T-helper 2 cell treated with Interferon-gamma antibody and Interleukin-4, amounts not matched to agents 5 μg/mL and 100 μg/mL, for 36 hours (primary cell): ENCODE measurements at regions not wholly inside any gene's neighbourhood (a gene's known extent, or its start where the extent isn't known, plus 50 kb on each side); places are given as distances from the start of the nearest gene placed in this dataset.

Experiments used
- DNase-seq: peaks from one replicate; pipeline ENCODE4 v3.0.0; 2021; ENCODE audit warnings: low spot score
- H3K27ac Mint-ChIP-seq: one replicate; pipeline ENCODE4 v1.8.0; 2021; ENCODE audit warnings: mild to moderate bottlenecking, mixed read lengths
- H3K27me3 Mint-ChIP-seq: one replicate; pipeline ENCODE4 v1.8.0; 2021; ENCODE audit warnings: low read depth, mixed read lengths
- H3K36me3 Mint-ChIP-seq: one replicate; pipeline ENCODE4 v1.8.0; 2021; ENCODE audit warnings: low read depth, mixed read lengths
- H3K4me1 Mint-ChIP-seq: one replicate; pipeline ENCODE4 v1.8.0; 2021; ENCODE audit warnings: low read depth, mixed read lengths
- H3K4me3 Mint-ChIP-seq: one replicate; pipeline ENCODE4 v1.8.0; 2022; ENCODE audit warnings: mild to moderate bottlenecking, moderate library complexity, mixed read lengths
- H3K9me3 Mint-ChIP-seq: one replicate; pipeline ENCODE4 v1.8.0; 2021; ENCODE audit warnings: mixed read lengths

GRCh38 chr4:89438102-89438831 is 130.7 kb upstream of the GPRIN3 start:
- Mint-ChIP-seq H3K4me3 (no peak overlapping the region), H3K27ac (no peak overlapping the region), H3K4me1 (peaks cover 10% of the 10 kb centered on the region), H3K27me3 (peaks cover 3% of the 10 kb centered on the region), H3K9me3 (no peaks in the 10 kb centered on the region), H3K36me3 (no peaks in the 10 kb centered on the region)
- DNase-seq: peak; percentile 38

DNA sequence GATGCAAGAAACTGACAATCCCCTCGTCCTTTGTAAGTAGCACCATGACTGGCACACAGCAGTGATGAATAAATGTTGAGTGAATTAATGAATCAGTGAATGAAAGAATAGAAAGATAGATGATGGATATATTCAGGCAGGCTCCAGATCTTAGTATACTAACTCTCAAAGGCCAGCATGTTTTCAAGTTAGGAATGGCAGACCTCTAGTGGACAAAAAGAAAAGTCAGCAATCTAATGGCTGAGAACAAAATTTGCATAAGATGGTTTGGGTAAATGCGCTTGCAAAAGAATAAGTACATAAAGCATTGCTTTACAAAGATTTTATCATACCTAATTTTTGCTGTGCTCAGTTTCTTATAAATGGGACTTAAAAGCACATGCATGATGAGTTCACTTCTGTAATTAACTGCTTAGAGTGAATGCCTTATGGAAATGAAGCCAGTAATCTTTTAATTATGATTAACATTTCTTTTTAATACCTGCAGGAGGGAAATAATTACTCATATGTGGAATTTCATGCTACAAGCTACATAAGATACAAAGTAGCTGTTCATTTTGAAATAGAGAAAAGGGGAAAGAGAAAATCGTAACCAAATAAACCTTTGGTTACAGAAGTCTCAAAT is 126.9 kb upstream of the GPRIN3 start:
- Mint-ChIP-seq H3K9me3 (no peaks in the 10 kb centered on the region), H3K36me3 (no peaks in the 10 kb centered on the region), H3K4me3 (no peak overlapping the region), H3K27ac (no peak overlapping the region), H3K27me3 (peaks cover 3% of the 10 kb centered on the region), H3K4me1 (peaks cover 10% of the 10 kb centered on the region)
- no peak for DNase-seq

DNA sequence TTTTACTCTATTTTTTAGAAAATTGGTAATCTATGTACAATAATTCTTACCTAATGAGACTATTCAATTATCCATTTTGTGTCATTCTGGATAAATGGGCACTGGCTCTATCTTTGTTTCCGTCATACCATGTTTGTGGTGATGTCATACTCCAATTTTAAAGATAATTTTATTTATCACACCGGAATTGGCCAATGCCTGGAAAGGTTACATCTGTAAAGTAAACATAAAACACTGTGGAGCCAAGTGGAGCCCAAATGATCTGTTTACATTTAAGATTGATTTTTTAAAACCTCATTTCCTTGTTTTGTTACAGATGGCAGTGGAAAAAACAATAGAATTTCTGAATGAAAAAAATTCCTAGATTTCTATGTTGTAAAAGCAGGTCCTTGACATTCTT is 120.2 kb upstream of the GPRIN3 start:
- peaks cover 7% of the 10 kb centered on the region for H3K9me3 Mint-ChIP-seq
- no peaks in the 10 kb centered on the region for H3K4me1 Mint-ChIP-seq
- H3K27ac Mint-ChIP-seq: no peak overlapping the region
- DNase-seq: no peak
- no peak overlapping the region for H3K4me3 Mint-ChIP-seq
- peaks cover 4% of the 10 kb centered on the region for H3K27me3 Mint-ChIP-seq
- H3K36me3 Mint-ChIP-seq: peaks cover 2% of the 10 kb centered on the region

DNA sequence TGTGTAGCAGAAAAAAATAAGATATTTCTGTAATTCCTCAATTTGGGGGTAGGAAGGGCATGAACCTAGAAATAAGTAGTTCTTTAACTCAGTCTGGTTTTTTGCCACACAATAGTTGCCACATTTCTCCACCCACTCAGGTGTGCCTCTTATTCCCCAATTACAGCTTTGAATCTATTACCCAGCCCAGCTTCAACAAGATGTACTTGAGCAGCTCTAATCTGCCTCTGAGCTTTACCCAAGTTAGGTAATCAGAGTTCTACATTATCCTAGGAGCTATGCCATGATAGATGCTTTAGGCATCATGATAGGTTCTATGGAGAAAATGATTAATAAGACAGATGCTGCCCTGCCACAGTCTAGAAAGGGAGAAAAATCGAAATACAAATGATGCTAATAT is 117.4 kb upstream of the GPRIN3 start:
- H3K36me3 Mint-ChIP-seq: peaks cover 2% of the 10 kb centered on the region
- no peak overlapping the region for H3K4me3 Mint-ChIP-seq
- H3K9me3 Mint-ChIP-seq: peaks cover 7% of the 10 kb centered on the region
- no peak overlapping the region for H3K27ac Mint-ChIP-seq
- H3K27me3 Mint-ChIP-seq: peaks cover 4% of the 10 kb centered on the region
- H3K4me1 Mint-ChIP-seq: peaks cover 1% of the 10 kb centered on the region
- DNase-seq: no peak

- no peak for DNase-seq
- H3K9me3 Mint-ChIP-seq: peaks cover 7% of the 10 kb centered on the region
- H3K36me3 Mint-ChIP-seq: peaks cover 2% of the 10 kb centered on the region
- no peak overlapping the region for H3K4me3 Mint-ChIP-seq
- H3K27me3 Mint-ChIP-seq: peaks cover 4% of the 10 kb centered on the region
- no peak overlapping the region for H3K27ac Mint-ChIP-seq
- peaks cover 1% of the 10 kb centered on the region for H3K4me1 Mint-ChIP-seq
Measured at GRCh38 chr4:89422441-89422990, 114.9 kb upstream of the GPRIN3 start.

DNA sequence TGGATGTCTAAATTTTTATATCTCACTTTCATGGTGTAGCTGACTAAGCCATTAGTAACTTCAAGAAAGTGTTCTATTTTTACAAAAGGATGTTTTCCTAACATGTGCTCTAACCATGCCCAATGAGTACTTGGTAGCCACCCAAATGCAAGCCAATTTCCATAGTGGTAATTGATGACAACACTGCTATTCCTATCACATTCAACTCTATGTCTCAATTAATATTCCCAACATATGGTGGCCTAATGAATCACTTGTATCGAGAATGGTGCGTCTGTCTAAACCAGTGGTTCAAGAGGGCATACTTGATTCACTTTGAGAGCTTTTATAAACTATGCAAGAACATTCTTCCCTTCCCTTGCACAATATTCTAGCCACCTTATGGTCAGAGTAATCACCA is 112.9 kb upstream of the GPRIN3 start:
- peaks cover 1% of the 10 kb centered on the region for H3K4me1 Mint-ChIP-seq
- peaks cover 4% of the 10 kb centered on the region for H3K27me3 Mint-ChIP-seq
- no peaks in the 10 kb centered on the region for H3K36me3 Mint-ChIP-seq
- H3K4me3 Mint-ChIP-seq: no peak overlapping the region
- H3K9me3 Mint-ChIP-seq: no peaks in the 10 kb centered on the region
- DNase-seq: no peak
- H3K27ac Mint-ChIP-seq: no peak overlapping the region

GRCh38 chr4:89419111-89419695 is 111.6 kb upstream of the GPRIN3 start:
- H3K27ac Mint-ChIP-seq: no peak overlapping the region
- peaks cover 1% of the 10 kb centered on the region for H3K4me1 Mint-ChIP-seq
- no peaks in the 10 kb centered on the region for H3K9me3 Mint-ChIP-seq
- no peaks in the 10 kb centered on the region for H3K27me3 Mint-ChIP-seq
- no peaks in the 10 kb centered on the region for H3K36me3 Mint-ChIP-seq
- DNase-seq: no peak
- no peak overlapping the region for H3K4me3 Mint-ChIP-seq

GRCh38 chr4:89416960-89417359 is 109.4 kb upstream of the GPRIN3 start:
- H3K27me3 Mint-ChIP-seq: no peaks in the 10 kb centered on the region
- H3K9me3 Mint-ChIP-seq: no peaks in the 10 kb centered on the region
- no peak overlapping the region for H3K4me3 Mint-ChIP-seq
- no peak for DNase-seq
- H3K36me3 Mint-ChIP-seq: no peaks in the 10 kb centered on the region
- H3K27ac Mint-ChIP-seq: no peak overlapping the region
- peaks cover 1% of the 10 kb centered on the region for H3K4me1 Mint-ChIP-seq

DNA sequence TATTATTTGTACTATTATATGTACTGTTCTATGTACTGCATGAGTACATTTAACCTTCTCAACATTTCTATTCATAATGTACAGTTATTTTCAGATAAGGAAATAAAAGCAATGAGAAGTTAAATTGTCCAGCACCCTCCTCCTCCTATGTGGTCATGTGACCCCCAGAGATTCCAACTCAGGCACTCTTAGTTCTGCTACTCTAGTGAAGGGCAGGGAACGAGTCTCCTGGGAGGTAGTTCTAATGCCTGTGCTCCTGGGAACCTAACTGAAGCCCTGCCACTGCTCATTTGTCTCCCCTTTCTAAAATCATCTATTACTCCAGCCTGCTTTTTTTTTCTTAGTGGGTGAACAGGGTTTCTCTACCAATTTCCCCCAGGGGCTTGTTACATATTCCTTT is 105.9 kb upstream of the GPRIN3 start:
- Mint-ChIP-seq H3K27ac (no peak overlapping the region), H3K27me3 (peaks cover 3% of the 10 kb centered on the region), H3K36me3 (no peaks in the 10 kb centered on the region), H3K9me3 (no peaks in the 10 kb centered on the region), H3K4me3 (no peak overlapping the region), H3K4me1 (no peaks in the 10 kb centered on the region)
- no peak for DNase-seq

DNA sequence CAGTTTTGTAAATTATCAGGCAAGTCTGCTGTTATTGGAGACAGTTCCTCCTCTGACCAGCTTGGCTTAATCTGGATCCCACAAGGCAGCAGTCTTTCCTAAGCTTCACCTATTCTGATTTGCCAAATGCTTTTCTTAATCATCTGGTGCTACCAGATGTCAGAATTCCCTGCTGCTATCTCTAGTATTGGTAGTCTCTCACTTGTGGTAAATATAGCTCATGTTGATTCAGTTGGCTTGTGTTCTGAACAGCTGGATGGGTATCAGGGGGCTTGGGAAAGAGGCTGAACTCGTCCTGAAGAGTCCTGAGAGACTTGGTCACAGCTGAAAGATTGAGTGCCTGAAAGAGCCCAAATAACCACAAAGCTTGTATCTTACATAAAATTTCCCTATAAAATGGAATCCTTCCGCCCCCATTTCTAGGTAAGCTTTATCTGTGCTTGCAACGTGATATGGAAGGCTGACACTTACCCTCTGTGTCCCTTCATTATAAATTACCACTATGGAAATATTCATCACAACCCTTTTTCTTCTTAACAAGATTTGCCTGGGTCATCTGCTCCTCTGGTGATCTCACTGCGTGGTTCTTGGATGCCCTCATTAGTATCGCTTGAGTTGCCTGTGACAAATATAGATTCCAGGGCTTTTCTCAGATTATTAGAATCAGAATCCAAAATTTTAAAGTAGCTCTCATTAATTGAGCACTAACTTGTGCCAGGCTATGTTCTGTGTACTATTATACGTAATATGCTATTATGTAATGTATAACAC is 104.1 kb upstream of the GPRIN3 start:
- Mint-ChIP-seq H3K27ac (no peak overlapping the region), H3K4me3 (no peak overlapping the region), H3K36me3 (no peaks in the 10 kb centered on the region), H3K9me3 (no peaks in the 10 kb centered on the region), H3K4me1 (no peaks in the 10 kb centered on the region), H3K27me3 (peaks cover 3% of the 10 kb centered on the region)
- no peak for DNase-seq

DNA sequence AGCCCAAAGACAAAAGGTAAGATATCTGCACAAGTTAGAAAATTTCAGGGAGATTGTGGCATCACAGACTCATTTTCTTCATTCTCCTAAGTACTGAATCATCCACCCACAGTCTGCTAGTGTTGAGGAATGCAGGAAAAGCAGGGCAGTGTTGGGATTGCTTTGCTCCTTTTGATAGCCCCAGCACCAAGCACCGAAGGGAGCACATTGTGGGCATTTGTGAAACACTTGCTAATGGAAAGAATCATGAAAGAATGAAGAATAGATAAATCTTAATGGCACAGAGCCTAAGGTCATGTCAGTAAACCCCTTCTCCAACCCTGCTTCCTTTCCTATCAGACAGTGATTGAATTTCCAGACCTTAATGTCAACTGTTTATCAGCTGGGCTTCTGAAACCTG is 103.1 kb upstream of the GPRIN3 start:
- Mint-ChIP-seq H3K36me3 (no peaks in the 10 kb centered on the region), H3K27ac (no peak overlapping the region), H3K27me3 (peaks cover 3% of the 10 kb centered on the region), H3K4me3 (no peak overlapping the region), H3K9me3 (no peaks in the 10 kb centered on the region), H3K4me1 (no peaks in the 10 kb centered on the region)
- no peak for DNase-seq

GRCh38 chr4:89404530-89404929 is 96.9 kb upstream of the GPRIN3 start:
- no peaks in the 10 kb centered on the region for H3K4me1 Mint-ChIP-seq
- no peak overlapping the region for H3K27ac Mint-ChIP-seq
- no peaks in the 10 kb centered on the region for H3K9me3 Mint-ChIP-seq

GRCh38 chr4:89403826-89404225 is 96.2 kb upstream of the GPRIN3 start:
- H3K27ac Mint-ChIP-seq: no peak overlapping the region
- no peak for DNase-seq
- H3K4me3 Mint-ChIP-seq: no peak overlapping the region
- H3K9me3 Mint-ChIP-seq: no peaks in the 10 kb centered on the region
- no peaks in the 10 kb centered on the region for H3K36me3 Mint-ChIP-seq
- H3K27me3 Mint-ChIP-seq: no peaks in the 10 kb centered on the region
- H3K4me1 Mint-ChIP-seq: no peaks in the 10 kb centered on the region

More at GRCh38 chr4:89404530-89404929, 96.9 kb upstream of the GPRIN3 start:
- Mint-ChIP-seq H3K36me3 (no peaks in the 10 kb centered on the region), H3K4me3 (no peak overlapping the region), H3K27me3 (no peaks in the 10 kb centered on the region)
- DNase-seq: no peak
